PC-9 (cell line): ENCODE measurements at regions not wholly inside any gene's neighbourhood (a gene's known extent, or its start where the extent isn't known, plus 50 kb on each side); places are given as distances from the start of the nearest gene placed in this dataset.

Experiments used
- BruUV-seq: library from RNA; stranded (reverse); fragments of 400-500 nt; replicated peaks from 2 replicates; lab custom pipeline; 2021; lab: Mats Ljungman, UMichigan
- CTCF ChIA-PET: fragments of 300-600 bp; sonication (Branson Sonifier 250); formaldehyde crosslinking; loops from one replicate; lab custom pipeline; 2022; ENCODE audit warnings: antibody characterized with exemption; lab: Charles Lee
- POLR2A ChIA-PET: fragments of 300-600 bp; sonication (Branson Sonifier 250); formaldehyde crosslinking; loops from one replicate; lab custom pipeline; 2022; ENCODE audit warnings: antibody characterized with exemption; ENCODE audit not compliant: unreplicated experiment; lab: Charles Lee
- DNase-seq, 2 experiments: peaks; one replicate each; pipeline versions ENCODE4 v3.0.0 to v3.0.0-alpha.2; 2015 to 2022; ENCODE audit warnings: mixed read lengths in 1 of 2
- H2AFZ ChIP-seq: fragments of 200-600 bp; sonication (generic); 2 replicates; pipeline ENCODE4 v1.8.1; 2017; ENCODE audit warnings: antibody characterized with exemption
- H3F3A ChIP-seq: fragments of 200-600 bp; sonication (generic); 2 replicates; pipeline ENCODE4 v1.8.1; 2017; ENCODE audit warnings: antibody characterized with exemption, mild to moderate bottlenecking, low read depth; ENCODE audit not compliant: insufficient read depth
- H3K27ac ChIP-seq: fragments of 200-600 bp; sonication (generic); 2 replicates; pipeline ENCODE4 v1.6.1; 2016; ENCODE audit warnings: mixed run types
- H3K27me3 ChIP-seq: fragments of 200-600 bp; sonication (generic); 2 replicates; pipeline ENCODE4 v1.6.1; 2016; ENCODE audit warnings: low read depth, mixed run types; ENCODE audit not compliant: insufficient read depth
- H3K36me3 ChIP-seq: fragments of 200-600 bp; sonication (generic); 2 replicates; pipeline ENCODE4 v1.6.1; 2016; ENCODE audit warnings: low read depth, mixed run types
- H3K4me1 ChIP-seq: fragments of 200-600 bp; sonication (generic); replicated peaks from 2 replicates; pipeline ENCODE4 v1.6.1; 2016; ENCODE audit warnings: mixed run types; ENCODE audit not compliant: insufficient read depth
- H3K4me2 ChIP-seq: fragments of 200-600 bp; sonication (generic); 2 replicates; pipeline ENCODE4 v1.6.1; 2017; ENCODE audit warnings: mixed run types
- H3K4me3 ChIP-seq: fragments of 200-600 bp; sonication (generic); 2 replicates; pipeline ENCODE4 v1.6.1; 2016; ENCODE audit warnings: mixed run types
- H3K79me2 ChIP-seq: fragments of 200-600 bp; sonication (generic); 2 replicates; pipeline ENCODE4 v1.6.1; 2017; ENCODE audit warnings: low read depth, mixed run types
- H3K9me2 ChIP-seq: fragments of 200-600 bp; sonication (generic); 2 replicates; pipeline ENCODE4 v1.8.1; 2017; ENCODE audit warnings: mild to moderate bottlenecking; ENCODE audit not compliant: insufficient read depth
- H3K9me3 ChIP-seq: fragments of 200-600 bp; sonication (generic); 2 replicates; pipeline ENCODE4 v1.8.1; 2016; ENCODE audit warnings: low read depth; ENCODE audit not compliant: insufficient read depth
- H4K20me1 ChIP-seq: fragments of 200-600 bp; sonication (generic); 2 replicates; pipeline ENCODE4 v1.8.1; 2017; ENCODE audit not compliant: insufficient read depth
- EZH2 ChIP-seq: fragments of 200-600 bp; sonication (generic); IDR thresholded peaks from 2 replicates; pipeline ENCODE4 v1.8.0; 2017; ENCODE audit warnings: antibody characterized with exemption, low read depth
- intact Hi-C: fragments of 100-400 bp; cut with micrococcal nuclease; formaldehyde crosslinking; loops from one replicate; pipeline ENCODE4 v1.10.0; 2022; ENCODE audit not compliant: unreplicated experiment
- TF ChIP-seq, protein P1 (sequence below): fragments of 200-600 bp; sonication (generic); conservative IDR thresholded peaks from 2 replicates; pipeline ENCODE4 v1.6.1; 2017; ENCODE audit warnings: mixed run types, antibody characterized with exemption, mild to moderate bottlenecking, moderate library complexity

DNA sequence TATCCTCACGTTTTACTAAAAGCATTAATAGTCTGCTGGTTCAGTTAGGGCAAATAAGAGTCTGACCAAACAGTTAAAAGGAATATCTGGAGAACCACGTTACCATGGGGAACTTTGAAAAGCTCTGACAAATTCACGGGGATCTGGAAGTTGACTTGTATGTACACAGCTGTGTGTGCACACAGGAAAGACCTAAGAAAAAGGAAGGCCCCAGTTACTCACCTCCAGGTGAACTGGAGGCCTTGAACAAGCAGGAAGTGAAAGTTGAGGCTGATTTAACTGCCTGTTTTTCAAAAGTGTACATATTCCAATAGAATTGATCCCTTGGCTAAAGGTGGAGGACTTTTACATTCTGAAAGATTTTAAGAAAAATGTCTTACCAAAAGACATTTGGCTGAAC lies 1891.6 kb upstream of the PCDH20 start:
- intact Hi-C loops: no loop called here
- Histone ChIP-seq H3K27ac (no peak overlapping the region), H3K27me3 (no peaks in the 10 kb centered on the region), H3K4me1 (no peaks in the 10 kb centered on the region), H4K20me1 (no peaks in the 10 kb centered on the region), H3K9me3 (no peaks in the 10 kb centered on the region), H3K4me2 (no peak overlapping the region), H3F3A (no peaks in the 10 kb centered on the region), H3K4me3 (no peak overlapping the region), H3K79me2 (no peaks in the 10 kb centered on the region), H3K9me2 (0 out of 2 replicates have a peak, but pooled peaks cover 3% of the 10 kb centered on the region), H2AFZ (no peak overlapping the region; the same call in 1 of the 2 replicates), H3K36me3 (no peaks in the 10 kb centered on the region)
- no peak for DNase-seq
- ChIA-PET CTCF (no interaction called here), POLR2A (no interaction called here)
- TF ChIP-seq EZH2: no peak
- TF ChIP-seq, protein P1, sequence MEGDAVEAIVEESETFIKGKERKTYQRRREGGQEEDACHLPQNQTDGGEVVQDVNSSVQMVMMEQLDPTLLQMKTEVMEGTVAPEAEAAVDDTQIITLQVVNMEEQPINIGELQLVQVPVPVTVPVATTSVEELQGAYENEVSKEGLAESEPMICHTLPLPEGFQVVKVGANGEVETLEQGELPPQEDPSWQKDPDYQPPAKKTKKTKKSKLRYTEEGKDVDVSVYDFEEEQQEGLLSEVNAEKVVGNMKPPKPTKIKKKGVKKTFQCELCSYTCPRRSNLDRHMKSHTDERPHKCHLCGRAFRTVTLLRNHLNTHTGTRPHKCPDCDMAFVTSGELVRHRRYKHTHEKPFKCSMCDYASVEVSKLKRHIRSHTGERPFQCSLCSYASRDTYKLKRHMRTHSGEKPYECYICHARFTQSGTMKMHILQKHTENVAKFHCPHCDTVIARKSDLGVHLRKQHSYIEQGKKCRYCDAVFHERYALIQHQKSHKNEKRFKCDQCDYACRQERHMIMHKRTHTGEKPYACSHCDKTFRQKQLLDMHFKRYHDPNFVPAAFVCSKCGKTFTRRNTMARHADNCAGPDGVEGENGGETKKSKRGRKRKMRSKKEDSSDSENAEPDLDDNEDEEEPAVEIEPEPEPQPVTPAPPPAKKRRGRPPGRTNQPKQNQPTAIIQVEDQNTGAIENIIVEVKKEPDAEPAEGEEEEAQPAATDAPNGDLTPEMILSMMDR: no peak
- no TSS peak for BruUV-seq

DNA sequence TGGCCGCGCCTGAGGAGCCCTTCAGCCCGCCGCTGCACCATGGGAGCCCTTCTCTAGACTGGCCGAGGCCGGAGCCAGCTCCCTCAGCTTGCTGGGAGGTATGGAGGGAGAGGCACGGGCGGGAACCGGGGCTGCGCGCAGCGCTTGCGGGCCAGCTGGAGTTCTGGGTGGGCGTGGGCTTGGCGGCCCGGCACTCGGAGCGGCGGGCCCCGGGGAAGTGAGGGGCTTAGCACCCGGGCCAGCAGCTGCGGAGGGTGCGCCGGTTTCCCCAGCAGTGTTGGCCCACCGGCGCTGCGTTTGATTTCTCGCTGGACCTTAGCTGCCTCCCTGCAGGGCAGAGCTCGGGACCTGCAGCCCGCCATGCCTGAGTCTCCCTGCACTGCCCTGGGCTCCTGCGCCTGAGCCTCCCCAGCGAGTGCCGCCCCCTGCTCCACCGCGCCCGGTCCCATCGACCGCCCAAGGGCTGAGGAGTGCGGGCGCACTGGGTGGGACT lies 1890.0 kb upstream of the PCDH20 start:
- no peaks in the 10 kb centered on the region for H3K36me3 ChIP-seq
- no peaks in the 10 kb centered on the region for H3K4me1 ChIP-seq
- no peak overlapping the region for H3K4me2 ChIP-seq
- TF ChIP-seq, protein P1: no peak
- TF ChIP-seq EZH2: no peak
- no peak overlapping the region for H3K27ac ChIP-seq
- no peaks in the 10 kb centered on the region for H3K79me2 ChIP-seq
- CTCF ChIA-PET: no interaction called here
- BruUV-seq: no TSS peak
- H3K9me3 ChIP-seq: no peaks in the 10 kb centered on the region
- POLR2A ChIA-PET: interaction anchor here (0.6 kb wide), 1 partner anchor 16 kb away, joined by 4 read pairs; no protein-coding TSS in a partner anchor
- H3K27me3 ChIP-seq: no peaks in the 10 kb centered on the region
- no peak for DNase-seq
- 0 out of 2 replicates have a peak, but pooled peaks cover 3% of the 10 kb centered on the region for H3K9me2 ChIP-seq
- H4K20me1 ChIP-seq: no peaks in the 10 kb centered on the region
- H2AFZ ChIP-seq: no peak overlapping the region
- H3K4me3 ChIP-seq: no peak overlapping the region
- no peaks in the 10 kb centered on the region for H3F3A ChIP-seq
- intact Hi-C loops: no loop called here

DNA sequence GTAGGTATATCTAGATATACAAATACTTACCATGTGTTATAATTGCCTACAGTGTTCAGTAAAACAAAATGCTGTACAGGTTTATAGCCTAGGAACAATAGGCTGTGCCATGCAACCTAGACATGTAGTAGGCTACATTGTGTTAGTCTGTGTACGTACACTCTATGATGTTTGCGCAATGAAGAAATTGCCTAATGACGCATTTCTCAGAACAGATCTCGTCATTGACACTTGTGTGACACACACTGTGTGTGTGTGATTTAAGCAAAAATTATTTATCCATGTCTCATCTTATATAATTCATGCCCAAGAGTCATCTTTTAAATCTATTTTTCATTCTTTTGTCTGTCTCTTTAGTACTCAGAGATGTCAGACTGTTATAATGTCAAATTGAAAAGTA lies 1888.8 kb upstream of the PCDH20 start:
- no peak overlapping the region for H3K4me3 ChIP-seq
- H3K79me2 ChIP-seq: no peaks in the 10 kb centered on the region
- H3K36me3 ChIP-seq: no peaks in the 10 kb centered on the region
- H3K4me1 ChIP-seq: no peaks in the 10 kb centered on the region
- no peaks in the 10 kb centered on the region for H3K27me3 ChIP-seq
- 0 out of 2 replicates have a peak, but pooled peaks cover 3% of the 10 kb centered on the region for H3K9me2 ChIP-seq
- H3K27ac ChIP-seq: no peak overlapping the region
- H2AFZ ChIP-seq: no peak overlapping the region
- intact Hi-C loops: no loop called here
- POLR2A ChIA-PET: no interaction called here
- H3K9me3 ChIP-seq: no peaks in the 10 kb centered on the region
- no TSS peak for BruUV-seq
- H3K4me2 ChIP-seq: no peak overlapping the region
- TF ChIP-seq EZH2: no peak
- TF ChIP-seq, protein P1: no peak
- no peak for DNase-seq
- CTCF ChIA-PET: no interaction called here
- H4K20me1 ChIP-seq: no peaks in the 10 kb centered on the region
- no peaks in the 10 kb centered on the region for H3F3A ChIP-seq
